Kidney epithelial cell (primary cell): ENCODE measurements at regions not wholly inside any gene's neighbourhood (a gene's known extent, or its start where the extent isn't known, plus 50 kb on each side); places are given as distances from the start of the nearest gene placed in this dataset.

Experiments used
- DNase-seq: peaks from one replicate; pipeline ENCODE4 v3.0.0-alpha.2; 2010; ENCODE audit warnings: low read depth
- H3K27me3 ChIP-seq: 2 replicates; pipeline ENCODE4 v1.6.0; 2011; ENCODE audit warnings: low read length; ENCODE audit not compliant: control insufficient read depth, insufficient read depth
- H3K36me3 ChIP-seq: 2 replicates; pipeline ENCODE4 v1.5.1; 2011; ENCODE audit warnings: low read length; ENCODE audit not compliant: control insufficient read depth, insufficient read depth
- H3K4me3 ChIP-seq: 2 replicates; pipeline ENCODE4 v1.5.1; 2011; ENCODE audit warnings: low read depth, mild to moderate bottlenecking, control low read depth, low read length
- TF ChIP-seq, protein P1 (sequence below): IDR thresholded peaks from 2 replicates; pipeline ENCODE4 v1.5.1; 2011; ENCODE audit warnings: mild to moderate bottlenecking, moderate library complexity, low read length, control low read depth, inconsistent platforms; ENCODE audit not compliant: insufficient read depth, poor library complexity, severe bottlenecking

DNA sequence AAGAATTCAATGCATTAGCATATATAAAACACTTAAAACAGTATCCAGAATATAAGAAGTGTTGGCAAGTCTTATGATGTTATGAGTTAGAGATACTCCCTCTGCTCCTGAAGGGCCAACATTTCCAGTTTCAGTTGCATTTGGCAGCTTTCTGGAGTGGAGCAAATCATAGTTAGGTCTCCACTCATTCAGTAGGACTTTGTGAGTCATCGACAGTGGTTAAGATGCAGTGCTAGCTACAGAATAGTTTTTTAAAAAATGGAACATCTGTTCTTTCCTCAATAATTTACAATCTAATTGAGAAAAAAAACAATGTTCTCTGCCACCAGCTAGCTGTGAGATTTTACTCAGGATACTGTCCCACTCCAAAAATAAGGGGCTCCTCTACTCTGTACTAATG, 389.1 kb downstream of the HLX start:
- peak; percentile 41 for DNase-seq

DNA sequence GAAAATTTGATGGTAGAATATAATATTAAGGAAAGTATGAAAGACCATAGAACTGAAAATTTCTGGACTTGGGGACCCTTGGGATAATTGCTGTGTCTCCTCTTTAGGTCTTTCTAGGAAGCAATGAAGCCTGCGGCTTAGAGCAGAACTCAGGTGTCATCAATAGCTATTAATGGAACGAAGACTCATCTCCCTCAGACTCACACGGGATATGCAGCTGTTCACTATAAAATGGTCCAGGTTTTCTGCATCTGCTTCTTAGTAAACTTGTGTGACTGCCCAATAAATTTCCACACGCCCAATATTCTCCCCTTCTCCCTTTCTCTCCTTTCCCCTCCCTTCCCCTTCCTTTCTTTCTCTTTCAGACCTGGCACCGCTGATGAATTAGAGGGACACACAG, 392.5 kb downstream of the HLX start:
- H3K27me3 ChIP-seq = no peaks in the 10 kb centered on the region
- TF ChIP-seq, protein P1, sequence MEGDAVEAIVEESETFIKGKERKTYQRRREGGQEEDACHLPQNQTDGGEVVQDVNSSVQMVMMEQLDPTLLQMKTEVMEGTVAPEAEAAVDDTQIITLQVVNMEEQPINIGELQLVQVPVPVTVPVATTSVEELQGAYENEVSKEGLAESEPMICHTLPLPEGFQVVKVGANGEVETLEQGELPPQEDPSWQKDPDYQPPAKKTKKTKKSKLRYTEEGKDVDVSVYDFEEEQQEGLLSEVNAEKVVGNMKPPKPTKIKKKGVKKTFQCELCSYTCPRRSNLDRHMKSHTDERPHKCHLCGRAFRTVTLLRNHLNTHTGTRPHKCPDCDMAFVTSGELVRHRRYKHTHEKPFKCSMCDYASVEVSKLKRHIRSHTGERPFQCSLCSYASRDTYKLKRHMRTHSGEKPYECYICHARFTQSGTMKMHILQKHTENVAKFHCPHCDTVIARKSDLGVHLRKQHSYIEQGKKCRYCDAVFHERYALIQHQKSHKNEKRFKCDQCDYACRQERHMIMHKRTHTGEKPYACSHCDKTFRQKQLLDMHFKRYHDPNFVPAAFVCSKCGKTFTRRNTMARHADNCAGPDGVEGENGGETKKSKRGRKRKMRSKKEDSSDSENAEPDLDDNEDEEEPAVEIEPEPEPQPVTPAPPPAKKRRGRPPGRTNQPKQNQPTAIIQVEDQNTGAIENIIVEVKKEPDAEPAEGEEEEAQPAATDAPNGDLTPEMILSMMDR = no peak
- DNase-seq = no peak
- H3K36me3 ChIP-seq = no peaks in the 10 kb centered on the region
- no peak overlapping the region for H3K4me3 ChIP-seq

More for the DNA sequence above, 389.1 kb downstream of the HLX start:
- H3K4me3 ChIP-seq = no peak overlapping the region
- no peaks in the 10 kb centered on the region for H3K36me3 ChIP-seq
- TF ChIP-seq, protein P1 = no peak
- no peaks in the 10 kb centered on the region for H3K27me3 ChIP-seq

DNA sequence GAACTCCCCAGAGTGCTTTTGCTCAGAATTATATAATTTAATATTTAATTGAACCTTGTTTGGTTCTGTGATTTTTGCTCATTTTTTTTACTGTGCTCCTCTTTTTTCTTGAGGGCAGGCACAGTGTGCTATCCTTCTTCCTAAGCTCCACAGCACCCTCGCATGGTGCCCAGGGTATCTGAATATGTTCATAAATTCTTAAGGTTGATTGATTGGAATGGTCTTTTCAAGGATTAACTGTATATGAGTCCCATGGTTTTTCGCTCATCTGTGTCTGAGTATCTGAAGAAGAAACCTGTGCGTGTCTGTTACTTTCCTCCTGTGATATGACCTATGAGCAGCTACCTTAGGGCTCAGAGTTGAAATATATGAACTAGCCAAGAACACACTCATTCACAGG, 393.7 kb downstream of the HLX start:
- Histone ChIP-seq H3K27me3 (no peaks in the 10 kb centered on the region), H3K4me3 (no peak overlapping the region), H3K36me3 (no peaks in the 10 kb centered on the region)
- TF ChIP-seq, protein P1 = no peak
- DNase-seq = no peak

DNA sequence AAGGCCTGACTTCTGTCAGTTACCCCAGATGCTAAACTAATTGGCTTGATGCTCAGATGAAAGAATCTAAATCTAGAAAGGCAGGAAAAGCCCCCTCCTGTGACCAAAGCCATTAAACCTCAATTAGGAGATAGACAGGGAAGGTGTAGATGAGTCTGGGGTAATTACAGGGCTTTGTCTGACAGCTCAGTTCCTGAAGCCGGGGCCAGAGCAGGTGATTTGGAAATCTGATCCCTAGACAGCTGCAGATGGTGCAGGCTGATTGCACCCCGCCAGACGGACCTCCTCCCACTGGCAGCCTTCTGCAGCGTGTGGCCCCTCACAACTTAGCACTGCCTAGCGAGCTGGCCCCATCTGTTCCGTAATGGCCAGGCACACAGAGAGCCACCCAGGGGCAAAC, 395.1 kb downstream of the HLX start:
- no peak for DNase-seq
- Histone ChIP-seq H3K27me3 (no peaks in the 10 kb centered on the region), H3K4me3 (no peak overlapping the region), H3K36me3 (no peaks in the 10 kb centered on the region)
- TF ChIP-seq, protein P1 = no peak

DNA sequence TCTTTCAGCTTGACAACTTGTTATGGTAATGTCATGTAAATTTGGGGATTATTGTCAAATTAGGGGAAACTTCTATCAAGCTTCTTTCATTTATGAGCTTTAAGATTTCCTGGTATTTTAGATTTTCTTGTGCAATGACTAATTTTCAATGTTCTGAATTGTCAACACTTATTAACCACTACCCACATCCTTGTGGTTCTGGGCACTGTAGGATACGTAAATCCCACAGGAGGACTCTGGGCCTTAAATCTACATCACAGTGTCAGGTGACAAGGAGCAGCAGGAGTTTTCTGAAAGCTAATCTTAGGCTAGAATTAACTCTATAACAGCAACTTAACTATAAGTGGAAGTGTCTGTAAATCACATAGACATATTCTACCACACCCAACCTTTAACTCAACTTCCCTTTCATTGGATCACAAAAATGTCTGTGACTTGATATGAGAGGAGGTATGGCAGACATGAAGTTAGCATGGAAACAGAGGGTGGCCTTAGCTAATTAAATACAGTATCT, 397.7 kb downstream of the HLX start:
- DNase-seq = no peak
- TF ChIP-seq, protein P1 = no peak
- H3K27me3 ChIP-seq = no peaks in the 10 kb centered on the region
- no peak overlapping the region for H3K4me3 ChIP-seq
- no peaks in the 10 kb centered on the region for H3K36me3 ChIP-seq

DNA sequence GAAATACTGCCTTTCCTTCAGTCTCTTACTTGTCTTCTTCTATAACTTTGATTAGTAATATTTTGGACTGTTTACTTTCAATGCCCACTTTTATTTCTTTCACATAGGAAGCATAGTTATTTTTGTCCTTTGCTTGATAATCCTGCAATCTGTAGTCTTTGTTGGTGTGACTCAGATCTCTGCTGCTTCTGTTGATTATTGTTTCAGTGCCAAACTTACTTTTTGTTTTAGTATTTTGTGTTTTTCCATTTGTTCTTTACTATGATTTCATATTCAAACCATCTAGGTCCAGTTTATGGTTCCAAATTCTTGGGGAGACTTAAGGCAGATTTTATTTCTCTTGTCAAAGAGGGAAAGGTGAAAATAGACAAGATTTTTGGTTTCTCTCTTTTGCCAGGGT, 399.9 kb downstream of the HLX start:
- TF ChIP-seq, protein P1 = no peak
- Histone ChIP-seq H3K27me3 (no peaks in the 10 kb centered on the region), H3K36me3 (no peaks in the 10 kb centered on the region), H3K4me3 (no peak overlapping the region)
- no peak for DNase-seq
